ENCODE measurements at regions not wholly inside any gene's neighbourhood (a gene's known extent, or its start where the extent isn't known, plus 50 kb on each side); places are given as distances from the start of the nearest gene placed in this dataset.
"Not testable (repeated sequence)": the region's sequence is repeated elsewhere in the genome, so short reads cannot be mapped to it uniquely, and the experiment has no call there.

GRCh38 chr14:82811246-82811645, 1277.6 kb upstream of the SEL1L start:
- no peak for TF ChIP-seq CTCF (IDR thresholded peaks at IDR 0.05; ENCODE audit: low read length, missing control alignments)
- DNase-seq (ENCODE audit: low read depth) = no peak
- H3K4me3 ChIP-seq (replicated peaks; ENCODE audit: low read depth, low read length) = no peak overlapping the region

GRCh38 chr14:82814339-82814738, 1280.7 kb upstream of the SEL1L start:
- DNase-seq (ENCODE audit: low read depth); H3K4me3 ChIP-seq (replicated peaks; ENCODE audit: low read depth, low read length): not testable (repeated sequence)

- DNase-seq (ENCODE audit: low read depth) = no peak
- TF ChIP-seq CTCF (IDR thresholded peaks at IDR 0.05; ENCODE audit: low read length, missing control alignments) = no peak
- no peak overlapping the region for H3K4me3 ChIP-seq (replicated peaks; ENCODE audit: low read depth, low read length)
Measured at GRCh38 chr14:82830596-82830995, 1296.9 kb upstream of the SEL1L start.

- TF ChIP-seq CTCF (IDR thresholded peaks at IDR 0.05; ENCODE audit: low read length, missing control alignments) = no peak
- H3K4me3 ChIP-seq (replicated peaks; ENCODE audit: low read depth, low read length) = no peak overlapping the region
- DNase-seq (ENCODE audit: low read depth) = no peak
Measured at GRCh38 chr14:82836256-82836950, 1302.8 kb upstream of the SEL1L start.

- H3K4me3 ChIP-seq (replicated peaks; ENCODE audit: low read depth, low read length) = no peak overlapping the region
- no peak for TF ChIP-seq CTCF (IDR thresholded peaks at IDR 0.05; ENCODE audit: low read length, missing control alignments)
- no peak for DNase-seq (ENCODE audit: low read depth)
Measured at GRCh38 chr14:82837611-82838140, 1304.0 kb upstream of the SEL1L start.

GRCh38 chr14:82850576-82850975, 1316.9 kb upstream of the SEL1L start:
- no peak for DNase-seq (ENCODE audit: low read depth)
- TF ChIP-seq CTCF (IDR thresholded peaks at IDR 0.05; ENCODE audit: low read length, missing control alignments) = no peak
- no peak overlapping the region for H3K4me3 ChIP-seq (replicated peaks; ENCODE audit: low read depth, low read length)

GRCh38 chr14:82854131-82854530, 1320.5 kb upstream of the SEL1L start:
- TF ChIP-seq CTCF (IDR thresholded peaks at IDR 0.05; ENCODE audit: low read length, missing control alignments) = no peak
- H3K4me3 ChIP-seq (replicated peaks; ENCODE audit: low read depth, low read length) = no peak overlapping the region
- DNase-seq (ENCODE audit: low read depth) = no peak

Measured in fibroblast of pulmonary artery (primary cell).